Fibroblast of skin of scalp (primary cell): ENCODE measurements at regions not wholly inside any gene's neighbourhood (a gene's known extent, or its start where the extent isn't known, plus 50 kb on each side); places are given as distances from the start of the nearest gene placed in this dataset.

ENCODE experiments used
- DNase-seq: peaks from one replicate; pipeline ENCODE4 v3.0.0-alpha.2; 2013

DNA sequence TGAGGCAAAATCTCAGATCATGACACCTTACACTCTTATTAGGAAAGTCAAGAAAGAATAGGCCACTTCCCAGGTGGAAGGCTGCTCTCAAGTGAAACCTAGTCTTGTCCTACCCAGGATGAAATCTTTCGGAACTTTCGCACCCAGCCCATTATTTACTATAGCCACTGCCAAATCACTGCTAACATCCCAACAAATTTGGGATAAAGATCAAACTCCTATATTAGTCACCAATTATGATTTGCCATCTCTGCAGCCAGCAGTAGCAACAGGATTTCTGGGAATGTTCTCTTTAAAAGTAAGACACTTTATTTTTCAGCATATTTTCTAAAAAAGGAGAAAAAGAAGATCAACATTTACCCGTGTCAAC, 224.6 kb downstream of the GAS1 start:
- peak; percentile 30 for DNase-seq

DNA sequence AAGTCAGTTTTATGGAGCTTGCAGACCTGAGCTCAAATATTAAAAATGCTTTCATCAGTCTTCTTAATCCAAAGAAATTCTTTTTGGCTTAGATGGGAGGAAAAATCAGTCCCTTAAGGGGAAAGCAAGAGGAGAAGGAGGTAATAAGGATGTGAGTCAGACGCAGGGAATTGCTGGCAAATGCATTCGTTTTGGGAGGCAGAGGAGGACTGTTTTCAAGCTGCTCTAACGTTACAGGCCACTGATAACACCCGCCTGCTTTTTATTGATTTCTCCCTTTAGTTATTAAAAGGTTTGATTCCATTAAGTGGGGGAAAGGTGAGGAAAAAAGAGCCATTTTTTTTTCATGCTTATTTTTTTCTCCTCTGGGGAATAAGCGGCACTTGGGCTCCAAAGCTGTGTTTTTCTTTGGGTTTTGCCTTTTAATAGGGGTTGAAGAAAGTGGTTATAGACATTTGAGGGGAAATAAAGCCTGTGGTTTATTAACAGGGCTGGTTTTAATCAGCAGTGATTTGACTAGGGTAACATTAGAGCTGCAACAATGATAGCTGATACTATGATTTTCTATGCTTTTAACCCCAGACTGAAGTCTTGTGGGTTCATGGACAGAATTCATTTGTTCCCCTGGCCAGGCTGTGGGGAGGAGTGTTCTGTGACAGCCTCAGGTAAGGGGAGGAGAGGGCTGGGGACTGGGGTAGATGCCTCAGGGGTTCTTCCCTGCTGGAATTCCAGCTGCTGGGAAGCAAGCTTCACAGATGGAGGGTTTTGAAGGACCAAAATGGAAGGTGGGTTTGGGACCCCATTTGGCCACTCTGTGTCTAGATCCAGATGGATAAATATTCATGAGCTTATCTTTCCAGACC, 225.2 kb downstream of the GAS1 start:
- DNase-seq: peak; percentile 97

DNA sequence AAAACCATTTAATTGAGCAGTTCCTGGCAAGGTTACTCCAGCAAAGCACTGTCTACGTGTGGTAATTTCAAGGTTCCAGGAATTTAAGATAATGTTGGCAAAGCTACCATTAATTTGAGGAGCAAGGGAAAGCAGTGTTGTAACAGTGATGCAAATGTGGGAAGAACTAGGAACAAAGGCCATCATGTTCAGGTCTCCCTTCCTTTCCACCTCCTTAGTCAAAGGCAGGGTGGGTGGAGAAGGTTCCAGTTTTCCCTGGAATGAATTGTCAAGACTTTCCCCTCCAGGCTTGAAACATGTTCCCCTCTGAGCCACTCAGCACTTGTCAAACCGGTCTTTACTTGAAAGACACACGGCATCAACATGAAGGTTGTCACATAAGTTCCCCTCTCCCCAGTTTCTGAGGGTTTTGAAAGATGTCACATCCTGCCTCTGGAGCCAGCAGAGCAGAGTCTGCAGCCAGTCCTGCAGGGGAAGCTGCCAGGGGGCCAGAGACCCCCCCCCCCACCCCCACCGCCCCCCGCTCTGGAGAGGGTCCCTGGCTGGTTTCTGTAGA, 226.0 kb downstream of the GAS1 start:
- DNase-seq: peak; percentile 44

DNA sequence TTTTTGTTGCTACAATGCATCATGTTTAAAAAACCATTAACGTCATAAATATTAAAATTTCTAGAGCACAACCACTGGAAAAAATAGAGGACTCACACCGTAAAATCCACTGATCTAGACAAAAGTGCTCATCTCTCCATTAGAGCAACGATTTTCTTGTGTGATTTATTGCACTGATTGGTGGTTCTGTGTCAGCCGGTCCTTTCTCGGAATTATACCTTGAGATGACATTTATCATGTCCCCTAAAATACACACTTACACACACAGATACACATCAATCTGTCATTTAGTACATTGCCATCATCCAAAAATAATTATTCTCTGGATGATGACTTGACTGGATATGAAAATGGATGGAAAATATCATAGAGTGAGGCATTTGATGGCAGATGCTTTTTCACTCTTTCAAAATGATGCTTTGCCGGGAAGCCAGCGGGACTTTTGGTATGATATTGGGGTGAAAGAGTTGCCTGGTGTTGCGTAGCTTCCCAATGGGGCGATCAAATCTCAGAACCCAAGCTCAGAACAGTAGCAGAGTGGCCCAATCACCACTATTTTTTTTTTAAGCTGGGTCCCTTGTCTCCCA, 226.6 kb downstream of the GAS1 start:
- no peak for DNase-seq

DNA sequence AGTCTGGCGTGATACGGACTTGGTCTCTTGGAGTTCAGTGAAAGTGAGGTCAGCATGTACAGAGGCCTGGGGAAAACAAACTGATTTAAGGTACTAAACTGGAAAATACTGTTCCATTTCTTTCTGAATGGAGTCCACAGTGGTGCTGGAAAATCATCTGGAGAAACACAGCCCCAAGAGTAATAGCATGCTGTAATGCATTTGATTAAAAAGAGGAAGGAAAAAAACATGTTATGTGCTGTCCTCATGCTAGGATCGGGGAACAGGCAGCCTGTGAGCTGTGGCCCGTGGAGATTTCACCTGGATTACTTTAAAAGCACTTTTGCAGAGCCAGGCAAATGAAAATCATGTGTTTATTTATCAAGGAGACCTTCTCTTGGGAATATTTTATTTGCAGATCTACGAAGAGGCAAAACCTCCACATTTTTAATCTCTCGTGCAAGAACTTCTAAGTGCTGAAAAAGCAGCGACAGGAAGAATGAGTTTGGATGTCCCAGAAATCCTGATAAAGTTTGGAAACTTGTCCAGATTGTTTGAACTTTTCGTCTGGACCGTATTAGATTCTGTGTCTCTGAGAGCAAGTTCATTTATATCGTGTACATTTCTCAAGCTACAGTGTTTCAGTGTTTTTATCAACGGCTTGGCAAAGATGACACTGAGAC, 228.8 kb downstream of the GAS1 start:
- DNase-seq: no peak

DNA sequence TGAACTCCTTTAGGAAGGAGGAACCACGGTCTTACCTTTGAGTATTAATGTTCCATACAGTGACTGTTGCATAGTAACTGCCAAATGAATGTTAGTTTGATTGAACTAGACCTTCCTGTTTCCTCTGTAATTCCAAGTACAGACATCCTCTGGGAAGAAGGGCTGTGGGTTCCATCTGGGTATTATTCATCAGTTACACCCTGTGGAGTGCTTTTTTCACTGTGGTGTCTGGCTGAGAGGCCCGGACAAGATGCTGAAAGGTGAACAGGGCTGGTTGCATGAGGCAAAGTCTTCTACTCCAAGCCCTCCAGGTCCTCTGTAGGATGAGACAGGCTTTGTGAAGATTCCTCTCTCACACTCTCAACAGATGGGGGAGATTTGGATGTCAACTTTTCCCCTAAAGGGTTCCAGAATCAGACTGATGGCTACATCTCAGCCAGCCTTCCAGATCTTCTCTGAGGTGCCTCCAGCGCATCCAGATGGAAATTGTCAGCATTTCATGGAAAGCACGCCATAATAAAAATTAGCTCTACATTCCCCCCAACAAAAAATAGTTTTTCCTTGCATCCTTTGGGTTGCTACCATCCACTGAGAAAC, 230.9 kb downstream of the GAS1 start:
- DNase-seq: peak; percentile 56

DNA sequence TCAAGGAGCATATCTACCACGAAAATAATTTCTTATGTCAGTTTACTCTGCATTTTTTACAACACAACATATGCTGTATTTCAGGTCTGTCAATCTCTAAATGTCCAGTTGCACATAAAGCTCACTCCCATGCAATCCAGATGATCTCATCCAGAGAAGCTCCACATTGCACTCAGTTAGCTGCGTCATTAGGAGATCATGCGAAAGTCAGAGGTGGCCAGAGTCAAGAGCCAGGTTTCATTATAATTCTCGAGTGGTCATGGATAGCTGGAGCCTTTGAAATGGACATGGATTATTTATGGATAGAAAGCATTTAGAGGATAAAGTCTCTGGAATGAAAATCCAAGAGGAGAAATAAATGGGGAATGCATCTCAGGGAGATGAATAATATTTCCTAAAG, 232.3 kb downstream of the GAS1 start:
- peak; percentile 61 for DNase-seq

DNA sequence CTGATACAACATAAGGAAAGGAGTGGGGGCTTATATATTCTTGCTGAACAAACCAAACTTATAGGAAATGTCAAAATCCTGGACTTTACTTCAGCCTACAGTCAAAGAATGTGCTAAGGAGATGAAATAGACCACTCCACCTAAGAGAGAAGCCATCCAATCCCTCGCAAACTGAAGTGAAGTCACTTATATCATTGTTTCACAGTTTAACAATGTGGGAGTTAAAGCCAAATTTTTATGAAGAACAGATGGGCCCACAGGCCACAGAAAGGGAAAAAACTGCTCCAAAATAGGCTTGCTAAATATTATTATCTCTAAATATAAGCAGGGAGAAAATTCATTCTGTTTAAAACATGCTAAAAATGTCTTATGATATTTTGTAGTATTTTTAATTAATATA, 233.3 kb downstream of the GAS1 start:
- DNase-seq: peak; percentile 81

DNA sequence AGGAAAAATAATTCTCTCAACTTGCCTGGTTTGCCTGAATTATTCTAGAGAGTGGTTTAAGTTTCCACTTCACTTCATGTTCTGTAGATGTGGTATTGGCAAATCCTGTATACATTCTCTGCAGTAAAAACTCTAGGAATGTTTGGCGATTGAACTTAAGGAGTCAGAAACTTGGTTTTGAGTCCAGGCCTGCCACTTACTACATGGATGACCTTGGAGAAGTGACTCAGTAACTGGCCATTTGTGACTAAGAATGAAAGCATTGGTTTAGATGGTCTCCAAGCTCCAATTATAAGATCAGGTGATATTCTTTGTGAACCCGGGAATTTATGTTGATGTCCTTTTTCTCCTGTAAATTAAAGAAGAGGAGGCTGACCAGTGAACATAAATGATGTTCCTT, 233.8 kb downstream of the GAS1 start:
- DNase-seq: peak; percentile 84

DNA sequence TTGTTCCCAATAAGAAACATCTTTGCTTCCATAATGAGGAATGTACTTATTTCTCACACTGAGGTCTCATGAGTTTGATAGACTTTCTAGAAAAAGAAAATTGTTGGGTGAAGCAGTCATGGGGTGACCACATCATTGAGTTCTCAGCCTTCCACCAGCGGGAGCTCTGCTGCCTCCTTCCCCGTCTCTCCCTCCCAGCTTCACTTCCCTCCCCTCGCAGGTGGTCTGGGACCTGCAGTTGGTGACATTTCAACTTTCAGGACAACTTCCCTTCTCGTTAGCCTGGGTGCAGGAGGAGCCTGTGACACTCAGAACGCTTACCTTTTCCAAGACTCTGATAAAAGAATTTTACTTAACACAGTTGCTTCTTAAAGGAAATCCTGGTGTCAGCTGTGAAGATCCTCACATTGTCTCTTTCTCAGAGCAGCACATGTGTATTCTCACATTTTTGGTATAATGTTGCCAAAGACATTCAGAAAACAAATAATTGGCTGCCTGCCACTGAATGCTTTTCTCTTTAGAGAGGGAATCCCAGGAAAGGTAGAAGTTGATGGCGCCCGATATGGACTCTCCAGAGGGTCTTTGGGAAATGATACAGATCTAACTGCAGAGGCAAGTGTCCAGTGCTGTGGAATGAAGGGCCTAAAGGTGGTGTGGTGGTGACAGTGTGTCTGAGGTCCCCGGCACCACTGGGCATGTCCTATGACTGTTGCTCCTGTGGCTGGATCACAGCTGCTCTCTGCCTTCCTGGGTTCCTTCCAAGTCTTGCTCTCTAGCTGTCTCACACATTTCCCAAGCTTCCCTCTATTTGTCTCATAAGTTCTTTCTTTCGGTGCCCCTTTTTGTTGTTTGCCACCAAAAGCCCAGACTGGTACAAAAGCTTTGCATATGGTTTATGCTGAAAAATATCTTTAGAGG, 238.1 kb downstream of the GAS1 start:
- DNase-seq: peak; percentile 14

DNA sequence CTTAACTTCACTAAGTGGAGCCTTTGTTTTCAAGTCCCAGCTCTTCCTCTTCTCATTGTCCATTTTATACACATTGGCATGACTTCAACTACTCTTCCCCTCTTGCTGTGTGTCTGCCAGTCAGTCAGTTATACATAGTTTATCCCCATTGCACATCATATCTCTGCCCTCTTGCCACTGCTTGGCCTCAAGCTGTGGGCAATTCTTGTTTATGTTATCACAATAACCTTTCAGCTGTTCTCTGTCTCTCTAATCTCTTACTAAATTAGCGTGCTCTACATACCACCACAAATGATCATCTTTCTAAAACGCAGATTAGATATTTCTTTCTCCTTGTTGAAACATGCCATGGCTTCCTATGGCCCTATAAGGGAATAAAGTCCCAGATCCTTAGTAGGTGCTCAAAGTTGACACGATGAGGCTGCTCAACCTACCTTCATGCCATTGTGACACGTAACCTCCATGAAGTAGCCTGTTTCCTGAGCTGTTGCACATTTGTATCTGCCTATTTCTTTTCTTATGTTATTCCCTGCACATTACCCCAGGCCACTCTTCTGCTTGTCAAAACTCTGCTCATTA, 239.3 kb downstream of the GAS1 start:
- no peak for DNase-seq

DNA sequence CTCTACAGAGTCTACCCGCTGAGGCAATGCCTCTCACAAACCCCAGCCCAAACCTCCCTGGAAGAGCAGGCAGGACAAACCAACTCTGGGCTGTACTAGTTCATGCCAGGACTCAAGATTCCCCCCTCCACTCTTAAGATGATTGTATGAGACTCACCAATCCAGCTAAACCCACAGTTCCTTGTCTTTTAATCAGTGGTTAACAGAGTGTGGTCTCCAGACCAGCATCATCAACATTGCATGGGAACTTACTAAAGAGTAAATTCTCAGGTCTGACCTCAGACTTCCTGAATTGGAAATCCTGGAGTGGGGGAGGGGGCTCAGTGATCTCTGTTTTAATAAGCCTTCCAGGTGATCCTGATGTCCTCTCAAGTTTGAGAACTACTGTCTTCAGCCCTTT, 240.9 kb downstream of the GAS1 start:
- peak; percentile 60 for DNase-seq

DNA sequence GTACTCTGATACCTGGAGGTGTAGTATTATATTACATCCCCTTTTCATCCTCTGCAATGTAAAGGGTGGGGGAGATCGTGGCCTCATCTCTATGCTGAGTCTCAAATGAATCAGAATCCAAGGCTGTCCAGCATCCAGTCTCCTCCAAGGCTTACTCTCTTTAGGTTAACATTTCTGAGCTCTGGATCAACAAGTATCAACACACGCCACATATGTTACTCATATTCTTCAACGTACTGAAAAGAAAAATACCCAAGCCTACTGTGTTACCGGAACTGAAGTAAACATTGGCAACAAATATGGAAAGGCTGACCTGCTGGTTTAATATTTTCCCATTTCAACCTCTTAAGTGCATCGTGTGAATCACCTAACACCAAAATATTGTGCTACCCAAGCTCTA, 241.8 kb downstream of the GAS1 start:
- DNase-seq: peak; percentile 65

DNA sequence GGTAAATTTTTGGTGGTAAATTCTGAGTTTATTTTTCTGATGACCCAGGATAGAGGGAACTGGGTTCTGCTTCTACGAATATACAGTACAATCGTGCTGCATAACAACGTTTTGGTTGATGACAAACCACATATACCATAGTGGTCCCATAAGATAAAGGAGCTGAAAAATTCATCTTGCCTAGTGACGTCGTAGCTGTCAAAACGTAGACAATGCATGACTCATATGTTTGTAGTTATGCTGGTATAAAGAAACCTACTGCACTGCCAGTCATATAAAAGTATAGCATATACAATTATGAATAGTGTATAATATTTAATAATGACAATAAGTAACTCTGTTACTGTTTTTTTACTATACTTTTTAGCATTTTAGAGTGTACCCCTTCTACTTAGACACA, 244.0 kb downstream of the GAS1 start:
- DNase-seq: peak; percentile 47

DNA sequence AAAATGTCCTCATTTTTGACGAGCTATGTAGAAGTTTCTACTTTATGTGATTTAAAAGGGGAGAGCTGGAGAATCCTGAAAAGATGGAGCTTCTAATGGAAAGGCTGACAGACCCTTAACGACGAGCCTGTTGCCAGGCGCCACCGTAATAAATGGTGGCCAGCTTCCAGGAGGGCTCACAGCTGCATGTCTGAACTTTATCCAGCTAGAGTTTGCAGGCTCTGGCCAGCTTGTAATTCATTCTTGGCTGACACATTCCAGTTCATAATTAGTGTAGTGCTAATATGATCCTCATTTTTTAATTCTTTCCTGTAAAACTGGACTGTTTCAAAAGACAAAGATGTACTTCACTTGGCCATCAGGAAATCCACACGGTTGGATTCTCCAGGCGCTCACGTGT, 246.7 kb downstream of the GAS1 start:
- DNase-seq: peak; percentile 69

DNA sequence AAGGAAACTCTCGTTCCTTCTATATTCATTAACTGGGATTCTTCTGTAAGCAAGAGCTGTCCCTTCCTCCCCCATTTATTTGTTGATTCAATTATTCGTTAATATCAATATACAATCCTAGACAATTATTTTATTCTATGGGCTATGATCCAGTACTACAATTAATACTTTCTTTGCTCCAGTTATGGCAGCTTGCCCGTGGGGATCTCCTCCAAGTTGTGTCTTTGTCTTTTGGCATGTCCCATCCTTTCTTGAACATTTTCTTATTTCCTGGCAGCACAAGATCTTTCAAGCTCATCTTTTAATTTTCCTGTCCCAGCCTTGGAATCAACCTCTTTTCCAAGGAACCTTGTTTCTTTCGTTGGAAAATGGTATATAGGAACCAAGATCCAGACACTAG, 249.3 kb downstream of the GAS1 start:
- DNase-seq: no peak

DNA sequence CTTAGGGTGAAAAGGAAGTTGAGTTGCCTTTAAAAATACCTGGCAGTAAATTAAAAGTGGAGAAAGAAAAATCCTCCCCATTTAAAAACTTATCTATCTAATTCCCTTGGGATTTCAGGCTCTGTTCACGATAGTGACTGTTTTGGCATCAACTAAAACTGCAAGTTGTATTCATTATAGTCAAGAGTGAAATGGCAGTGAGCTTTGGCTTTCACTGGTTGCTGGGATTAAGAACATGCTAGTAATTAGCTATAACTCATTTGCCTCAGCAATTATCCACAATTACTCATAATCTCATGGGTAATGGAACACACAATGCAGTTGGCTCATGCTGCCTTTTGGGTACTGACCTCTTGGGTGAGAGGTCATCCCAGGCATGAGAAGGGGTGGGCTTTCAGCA, 250.1 kb downstream of the GAS1 start:
- DNase-seq: no peak

DNA sequence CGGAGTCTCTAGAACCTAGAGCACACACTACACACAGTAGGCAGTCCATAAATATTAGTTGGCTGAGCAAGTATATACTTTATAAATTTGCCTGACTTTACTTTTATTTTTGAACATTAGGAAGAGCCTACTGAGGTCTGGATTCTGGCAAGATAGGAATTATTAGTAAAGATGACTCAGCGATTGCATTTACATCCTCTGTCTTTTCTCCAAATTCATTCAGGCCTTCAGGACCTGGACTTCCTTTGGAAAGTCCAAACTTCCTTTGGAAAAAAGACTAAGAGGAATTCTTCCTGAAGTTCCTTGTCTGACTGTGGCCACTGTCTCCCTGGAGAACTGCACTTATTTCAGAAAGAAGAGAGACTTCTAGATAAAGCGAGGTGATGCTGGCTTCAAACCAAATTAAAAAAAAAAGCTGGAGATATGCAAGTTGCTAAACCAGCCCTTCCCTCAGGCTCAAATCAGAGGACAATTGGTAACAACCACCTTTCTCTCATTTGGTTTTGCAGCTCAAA, 251.3 kb downstream of the GAS1 start:
- peak; percentile 46 for DNase-seq

DNA sequence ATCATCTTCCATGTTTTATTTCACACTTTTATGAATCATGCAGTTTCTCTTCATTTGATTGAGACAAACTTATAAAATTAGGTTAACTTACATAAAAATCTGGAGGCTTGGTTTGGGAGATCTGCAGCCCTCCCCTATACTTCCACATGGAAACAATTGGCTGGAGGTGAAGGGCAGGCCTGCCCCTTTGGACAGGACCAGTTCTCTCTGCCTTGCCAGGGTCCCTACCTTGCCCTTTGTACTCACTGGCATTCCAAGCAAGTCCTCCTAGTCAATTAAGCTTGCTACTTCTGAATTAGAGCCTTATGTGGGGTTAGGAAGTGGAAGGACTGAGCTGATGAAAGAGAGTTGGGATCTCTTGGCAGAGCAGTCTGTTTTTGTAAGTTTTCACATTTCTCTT, 257.3 kb downstream of the GAS1 start:
- no peak for DNase-seq

DNA sequence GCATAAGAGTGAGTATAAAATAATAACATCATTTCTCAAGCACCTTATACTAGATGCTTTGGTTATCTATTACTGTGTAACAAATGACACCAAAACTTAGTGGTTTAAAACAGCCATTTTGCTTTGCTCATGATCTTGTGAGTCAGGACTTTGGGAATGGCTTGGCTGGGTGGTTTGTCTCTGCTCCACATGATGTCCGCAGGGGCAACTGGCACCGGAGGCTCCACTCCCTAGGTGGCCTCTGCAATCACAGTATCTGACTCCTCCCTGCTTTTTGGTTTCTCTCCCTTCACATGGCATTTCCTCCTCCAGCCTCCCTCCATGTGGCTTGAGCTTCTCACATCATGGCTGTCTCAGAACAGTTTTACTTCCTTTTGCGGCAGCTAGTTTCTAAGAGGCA, 259.5 kb downstream of the GAS1 start:
- peak; percentile 63 for DNase-seq

DNA sequence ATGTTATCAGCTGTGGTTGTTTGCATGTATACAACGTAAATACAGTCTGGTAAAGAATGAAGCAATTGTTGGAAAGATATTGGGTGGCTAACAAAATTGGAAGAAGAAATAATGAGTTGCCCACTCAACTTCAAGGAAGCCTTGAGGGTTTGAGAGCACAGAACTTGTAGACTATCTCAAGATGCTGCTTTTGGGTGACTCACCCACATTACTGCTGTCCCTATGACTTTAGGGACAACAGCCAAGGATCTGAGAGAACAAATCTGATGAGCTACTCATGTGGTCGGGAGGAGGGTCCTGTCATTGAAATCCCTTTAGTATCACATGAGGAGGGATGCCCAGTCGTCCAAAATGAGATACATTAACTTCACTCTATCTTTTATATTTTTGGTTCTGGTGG, 261.8 kb downstream of the GAS1 start:
- DNase-seq: no peak
